SK-N-SH (cell line): ENCODE measurements at regions not wholly inside any gene's neighbourhood (a gene's known extent, or its start where the extent isn't known, plus 50 kb on each side); places are given as distances from the start of the nearest gene placed in this dataset.
"Not testable (repeated sequence)": the region's sequence is repeated elsewhere in the genome, so short reads cannot be mapped to it uniquely, and the experiment has no call there.

Source experiments
- CTCF ChIA-PET: fragments of 300-600, 350-600 bp; formaldehyde crosslinking; extraction: SDS; loops from one replicate; lab custom pipeline; 2021; lab: Yijun Ruan, JAX
- POLR2A ChIA-PET: fragments of 350-600 bp; sonication (Branson Sonifier 250); formaldehyde crosslinking; extraction: SDS; loops from one replicate; lab custom pipeline; 2020; ENCODE audit warnings: antibody characterized with exemption, inconsistent platforms; lab: Yijun Ruan, JAX
- DNase-seq: peaks from one replicate; pipeline ENCODE4 v3.0.0; 2012
- H2AFZ ChIP-seq: fragments of 200-600 bp; sonication (generic); 2 replicates; pipeline ENCODE4 v1.8.1; 2016; ENCODE audit warnings: antibody characterized with exemption, mild to moderate bottlenecking, low read depth
- H3F3A ChIP-seq: fragments of 200-600 bp; sonication (generic); replicated peaks from 2 replicates; pipeline ENCODE3; 2016; ENCODE audit warnings: antibody characterized with exemption, mild to moderate bottlenecking; ENCODE audit not compliant: insufficient read depth
- H3K27ac ChIP-seq, 2 experiments: fragments of 200-500 bp in 1 of 2; fragments of 200-600 bp in 1 of 2; sonication (Bioruptor generic) in 1 of 2; sonication (generic), shearing (Covaris generic) in 1 of 2; 2 replicates each; pipeline versions ENCODE4 v1.5.1 to v1.6.1; 2014 to 2016; ENCODE audit warnings: low read depth in 2 of 2, inconsistent platforms in 1 of 2, low read length in 1 of 2, mild to moderate bottlenecking in 1 of 2, mixed read lengths in 1 of 2
- H3K27me3 ChIP-seq: fragments of 200-600 bp; sonication (generic), shearing (Covaris generic); 2 replicates; pipeline ENCODE4 v1.6.1; 2016; ENCODE audit warnings: mixed run types; ENCODE audit not compliant: insufficient read depth
- H3K36me3 ChIP-seq, 2 experiments: fragments of 200-500 bp in 1 of 2; fragments of 200-600 bp in 1 of 2; sonication (Bioruptor generic) in 1 of 2; sonication (generic) in 1 of 2; replicated peaks in 1 of 2; 2 replicates each; pipeline versions ENCODE3 to v1.5.1; 2014 to 2016; ENCODE audit warnings: low read length in 1 of 2, mild to moderate bottlenecking in 1 of 2; ENCODE audit not compliant: insufficient read depth in 2 of 2, control insufficient read depth in 1 of 2
- H3K4me1 ChIP-seq, 2 experiments: fragments of 200-500 bp in 1 of 2; fragments of 200-600 bp in 1 of 2; sonication (Bioruptor generic) in 1 of 2; sonication (generic), shearing (Covaris generic) in 1 of 2; 2 replicates each; pipeline versions ENCODE4 v1.5.1 to v1.6.1; 2014 to 2016; ENCODE audit warnings: low read depth in 1 of 2, low read length in 1 of 2, mixed run types in 1 of 2; ENCODE audit not compliant: insufficient read depth in 2 of 2, control insufficient read depth in 1 of 2
- H3K4me2 ChIP-seq: fragments of 200-600 bp; sonication (generic), shearing (Covaris generic); 2 replicates; pipeline ENCODE4 v1.6.1; 2017; ENCODE audit warnings: mixed run types
- H3K4me3 ChIP-seq, 2 experiments: fragments of 200-500 bp in 1 of 2; fragments of 200-600 bp in 1 of 2; sonication (Bioruptor generic) in 1 of 2; sonication (generic), shearing (Covaris generic) in 1 of 2; 2 replicates each; pipeline versions ENCODE4 v1.5.1 to v1.8.1; 2014 to 2016; ENCODE audit warnings: low read depth in 2 of 2, inconsistent platforms in 1 of 2, low read length in 1 of 2, mild to moderate bottlenecking in 1 of 2, mixed read lengths in 1 of 2, moderate library complexity in 1 of 2
- H3K79me2 ChIP-seq: fragments of 200-600 bp; sonication (generic); 2 replicates; pipeline ENCODE4 v1.8.1; 2017; ENCODE audit warnings: mild to moderate bottlenecking; ENCODE audit not compliant: insufficient read depth
- H3K9ac ChIP-seq: fragments of 200-600 bp; sonication (generic); 2 replicates; pipeline ENCODE4 v1.6.1; 2017; ENCODE audit warnings: mixed run types
- H3K9me2 ChIP-seq: fragments of 200-600 bp; sonication (generic); 2 replicates; pipeline ENCODE4 v1.6.1; 2017; ENCODE audit warnings: mixed run types
- H3K9me3 ChIP-seq: fragments of 200-600 bp; sonication (generic); 2 replicates; pipeline ENCODE4 v1.6.1; 2017; ENCODE audit warnings: mixed run types, mild to moderate bottlenecking, moderate library complexity
- H4K20me1 ChIP-seq: fragments of 200-600 bp; sonication (generic); 2 replicates; pipeline ENCODE4 v1.6.1; 2017; ENCODE audit warnings: mild to moderate bottlenecking, mixed run types; ENCODE audit not compliant: insufficient read depth
- CTCF ChIP-seq: fragments of 200-600 bp; sonication (generic); IDR thresholded peaks from 2 replicates; pipeline ENCODE4 v1.6.1; 2017; ENCODE audit warnings: antibody characterized with exemption, mild to moderate bottlenecking, moderate library complexity
- EZH2phosphoT487 ChIP-seq: fragments of 200-600 bp; sonication (generic); IDR thresholded peaks from 2 replicates; pipeline ENCODE4 v1.6.1; 2017; ENCODE audit warnings: low read depth, mixed run types, mild to moderate bottlenecking, antibody characterized with exemption, moderate library complexity, borderline replicate concordance
- MEF2A ChIP-seq: IDR thresholded peaks from 2 replicates; pipeline ENCODE4 v1.4.0; 2012; ENCODE audit warnings: low read depth, borderline replicate concordance
- PBX3 ChIP-seq: IDR thresholded peaks from 2 replicates; pipeline ENCODE4; 2012
- POLR2AphosphoS5 ChIP-seq: IDR thresholded peaks from 2 replicates; pipeline ENCODE4 v1.6.1; 2012; ENCODE audit warnings: low read depth, low read length
- RAD21 ChIP-seq: IDR thresholded peaks from 2 replicates; pipeline ENCODE4 v1.6.1; 2012; ENCODE audit warnings: mild to moderate bottlenecking, low read length
- RCOR1 ChIP-seq: fragments of 150-350 bp; IDR thresholded peaks from 2 replicates; pipeline ENCODE4 v1.6.1; 2017; ENCODE audit warnings: antibody characterized with exemption, low read length
- SMC3 ChIP-seq: IDR thresholded peaks from 2 replicates; pipeline ENCODE4 v1.6.1; 2012; ENCODE audit warnings: low read depth, low read length, improper control_type of control experiment
- USF1 ChIP-seq: IDR thresholded peaks from 2 replicates; pipeline ENCODE4 v1.4.0; 2012; ENCODE audit warnings: low read depth, borderline replicate concordance
- USF2 ChIP-seq: fragments of 150-350 bp; IDR thresholded peaks from 2 replicates; pipeline ENCODE4 v1.6.1; 2017; ENCODE audit warnings: antibody characterized with exemption, low read length, low read depth, borderline replicate concordance
- WGBS: methylation state at CpG from one replicate; pipeline ENCODE4 v1.1.6; 2017; ENCODE audit warnings: low lambda C conversion rate; 5-methylcytosine and 5-hydroxymethylcytosine counted together

GRCh38 chr5:19285286-19285685, 702.7 kb downstream of the CDH18 start:
- Histone ChIP-seq H3K36me3 (no peaks in the 10 kb centered on the region), H3K27ac (no peak overlapping the region), H3K9ac (no peak overlapping the region), H3K9me3 (no peaks in the 10 kb centered on the region), H3F3A (no peaks in the 10 kb centered on the region), H4K20me1 (no peaks in the 10 kb centered on the region), H3K4me1 (no peaks in the 10 kb centered on the region), H3K4me2 (no peak overlapping the region), H2AFZ (no peak overlapping the region), H3K79me2 (no peaks in the 10 kb centered on the region), H3K4me3 (no peak overlapping the region), H3K9me2 (no peaks in the 10 kb centered on the region), H3K27me3 (no peaks in the 10 kb centered on the region)
- TF ChIP-seq MEF2A (no peak), PBX3 (no peak), RCOR1 (no peak), CTCF (no peak), RAD21 (no peak), SMC3 (no peak), POLR2AphosphoS5 (no peak), USF1 (no peak), USF2 (no peak), EZH2phosphoT487 (no peak)
- ChIA-PET POLR2A (no interaction called here), CTCF (no interaction called here)
- 28% methylated on average over 3 of the region's 3 CpGs for WGBS
- no peak for DNase-seq

GRCh38 chr5:19287548-19288277, 700.3 kb downstream of the CDH18 start:
- POLR2A ChIA-PET, H3F3A ChIP-seq: not testable (repeated sequence)
- CTCF ChIA-PET = interaction anchor here (1.3 kb wide), 1 partner anchor 9 kb away, joined by 3 read pairs; no protein-coding TSS in a partner anchor

GRCh38 chr5:19288311-19288710, 699.7 kb downstream of the CDH18 start:
- H4K20me1 ChIP-seq, H3F3A ChIP-seq, H3K9ac ChIP-seq, H2AFZ ChIP-seq, H3K36me3 ChIP-seq, H3K79me2 ChIP-seq, H3K27me3 ChIP-seq, DNase-seq, H3K4me2 ChIP-seq, H3K4me3 ChIP-seq, POLR2A ChIA-PET, H3K4me1 ChIP-seq, H3K9me3 ChIP-seq, H3K27ac ChIP-seq, H3K9me2 ChIP-seq: not testable (repeated sequence)
- CTCF ChIA-PET = interaction anchor here (1.3 kb wide), 1 partner anchor 10 kb away, joined by 3 read pairs; no protein-coding TSS in a partner anchor
- WGBS = 19% methylated on average over 6 of the region's 8 CpGs

More at GRCh38 chr5:19287548-19288277, 700.3 kb downstream of the CDH18 start:
- H4K20me1 ChIP-seq, H3K9me3 ChIP-seq, H3K4me3 ChIP-seq, H3K36me3 ChIP-seq, H3K27ac ChIP-seq, H3K4me2 ChIP-seq, H3K79me2 ChIP-seq, H3K27me3 ChIP-seq, H2AFZ ChIP-seq, DNase-seq, H3K9me2 ChIP-seq, H3K9ac ChIP-seq, H3K4me1 ChIP-seq: not testable (repeated sequence)
- WGBS = 68% methylated on average over 26 of the region's 54 CpGs
